ENCODE measurements at regions not wholly inside any gene's neighbourhood (a gene's known extent, or its start where the extent isn't known, plus 50 kb on each side); places are given as distances from the start of the nearest gene placed in this dataset.

GRCh38 chr13:40179445-40180281 lies 486.8 kb downstream of the FOXO1 start (continued):
- no peak for TF ChIP-seq ZNF146 (tag by site-specific recombination; IDR thresholded peaks at IDR 0.05)
- TF ChIP-seq, protein P1, sequence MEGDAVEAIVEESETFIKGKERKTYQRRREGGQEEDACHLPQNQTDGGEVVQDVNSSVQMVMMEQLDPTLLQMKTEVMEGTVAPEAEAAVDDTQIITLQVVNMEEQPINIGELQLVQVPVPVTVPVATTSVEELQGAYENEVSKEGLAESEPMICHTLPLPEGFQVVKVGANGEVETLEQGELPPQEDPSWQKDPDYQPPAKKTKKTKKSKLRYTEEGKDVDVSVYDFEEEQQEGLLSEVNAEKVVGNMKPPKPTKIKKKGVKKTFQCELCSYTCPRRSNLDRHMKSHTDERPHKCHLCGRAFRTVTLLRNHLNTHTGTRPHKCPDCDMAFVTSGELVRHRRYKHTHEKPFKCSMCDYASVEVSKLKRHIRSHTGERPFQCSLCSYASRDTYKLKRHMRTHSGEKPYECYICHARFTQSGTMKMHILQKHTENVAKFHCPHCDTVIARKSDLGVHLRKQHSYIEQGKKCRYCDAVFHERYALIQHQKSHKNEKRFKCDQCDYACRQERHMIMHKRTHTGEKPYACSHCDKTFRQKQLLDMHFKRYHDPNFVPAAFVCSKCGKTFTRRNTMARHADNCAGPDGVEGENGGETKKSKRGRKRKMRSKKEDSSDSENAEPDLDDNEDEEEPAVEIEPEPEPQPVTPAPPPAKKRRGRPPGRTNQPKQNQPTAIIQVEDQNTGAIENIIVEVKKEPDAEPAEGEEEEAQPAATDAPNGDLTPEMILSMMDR (tag by site-specific recombination; IDR thresholded peaks at IDR 0.05): no peak

DNA sequence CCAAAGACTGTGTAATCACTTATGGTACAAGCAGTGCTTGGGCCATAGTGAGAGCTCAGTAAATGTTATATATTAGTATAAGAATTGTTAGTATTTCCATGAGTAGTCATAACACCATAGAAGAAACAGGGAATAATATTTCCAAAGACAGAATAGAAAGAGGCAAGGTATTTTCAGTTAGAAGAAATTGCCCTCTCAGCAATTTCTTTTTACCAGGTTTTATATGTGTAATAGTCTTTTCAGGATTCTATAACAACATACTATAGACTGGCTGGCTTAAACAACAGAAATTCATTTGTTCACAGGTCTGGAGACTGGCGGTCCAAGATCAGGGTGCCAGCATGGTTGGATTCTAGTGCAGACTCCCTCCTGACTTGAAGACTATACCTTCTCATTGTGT lies 485.7 kb downstream of the FOXO1 start:
- Histone ChIP-seq H3K4me1 (ENCODE audit: control insufficient read depth, insufficient read depth, low read length) (peaks cover 5% of the 10 kb centered on the region; the same call in 1 of the 2 replicates), H3K9me3 (ENCODE audit: control insufficient read depth, insufficient read depth, low read depth, low read length) (no peaks in the 10 kb centered on the region), H3K4me3 (ENCODE audit: low read depth, low read length) (no peak overlapping the region), H3K27ac (ENCODE audit: extremely low read depth, low read depth, low read length) (no peak overlapping the region), H3K36me3 (ENCODE audit: control insufficient read depth in 2 of 2, insufficient read depth in 1 of 2, low read length in 2 of 2) (no peaks in the 10 kb centered on the region)
- no peak for TF ChIP-seq ZNF549 (tag by site-specific recombination; IDR thresholded peaks at IDR 0.05)
- TF ChIP-seq ZNF132 (tag by site-specific recombination; IDR thresholded peaks at IDR 0.05; ENCODE audit: borderline replicate concordance): no peak
- no peak for TF ChIP-seq ZNF211 (tag by site-specific recombination; IDR thresholded peaks at IDR 0.05; ENCODE audit: low read depth)
- TF ChIP-seq ZNF157 (tag by site-specific recombination; IDR thresholded peaks at IDR 0.05): no peak
- ChIA-PET CTCF (interaction anchor here (0.9 kb wide), 1 partner anchor 597 kb away, joined by 3 read pairs; no protein-coding TSS in a partner anchor), POLR2A (no interaction called here)

- ChIA-PET POLR2A (no interaction called here), CTCF (interaction anchor here (0.9 kb wide), 1 partner anchor 596 kb away, joined by 3 read pairs; no protein-coding TSS in a partner anchor)
- no peak overlapping the region for H3K27ac ChIP-seq (ENCODE audit: extremely low read depth, low read depth, low read length)
- H3K4me1 ChIP-seq (ENCODE audit: control insufficient read depth, insufficient read depth, low read length): peaks cover 5% of the 10 kb centered on the region; the same call in 1 of the 2 replicates
- H3K36me3 ChIP-seq (ENCODE audit: control insufficient read depth in 2 of 2, insufficient read depth in 1 of 2, low read length in 2 of 2): no peaks in the 10 kb centered on the region
- no peak overlapping the region for H3K4me3 ChIP-seq (ENCODE audit: low read depth, low read length)
- no peaks in the 10 kb centered on the region for H3K9me3 ChIP-seq (ENCODE audit: control insufficient read depth, insufficient read depth, low read depth, low read length)
- peak; percentile 18 for TF ChIP-seq SETDB1 (IDR thresholded peaks at IDR 0.05; ENCODE audit: insufficient read length, low read length)
- TF ChIP-seq ZNF518A (tag by site-specific recombination; conservative IDR thresholded peaks at IDR 0.05; ENCODE audit: low read depth): peak; percentile 24; the same call in 1 of the 2 replicates
- no peak for TF ChIP-seq ZFP37 (tag by site-specific recombination; IDR thresholded peaks at IDR 0.05)
- no peak for TF ChIP-seq ZNF510 (tag by site-specific recombination; IDR thresholded peaks at IDR 0.05; ENCODE audit: insufficient replicate concordance)
- TF ChIP-seq ZNF266 (tag by site-specific recombination; IDR thresholded peaks at IDR 0.05; ENCODE audit: low read depth): no peak
- peak; percentile 62 for TF ChIP-seq ZFHX2 (tag by site-specific recombination; conservative IDR thresholded peaks at IDR 0.05)
- TF ChIP-seq YY2 (tag by site-specific recombination; IDR thresholded peaks at IDR 0.05): no peak
- TF ChIP-seq ZIC2 (tag by site-specific recombination; IDR thresholded peaks at IDR 0.05): peak; percentile 29; the same call in 1 of the 2 replicates
- TF ChIP-seq ZBTB48 (tag by site-specific recombination; IDR thresholded peaks at IDR 0.05): no peak
- no peak for TF ChIP-seq AEBP2 (tag by site-specific recombination; IDR thresholded peaks at IDR 0.05; ENCODE audit: borderline replicate concordance)
- TF ChIP-seq ZBTB10 (tag by site-specific recombination; IDR thresholded peaks at IDR 0.05): no peak
- TF ChIP-seq ZNF623 (tag by site-specific recombination; IDR thresholded peaks at IDR 0.05): no peak
- no peak for TF ChIP-seq ZNF664 (tag by site-specific recombination; IDR thresholded peaks at IDR 0.05)
- 0 out of 2 replicates have a peak, but pooled peaks have one; percentile 23 for TF ChIP-seq ZNF629 (tag by site-specific recombination; IDR thresholded peaks at IDR 0.05)
Measured at GRCh38 chr13:40181203-40181845, 485.1 kb downstream of the FOXO1 start.
